WTC11 (cell line): ENCODE measurements at regions not wholly inside any gene's neighbourhood (a gene's known extent, or its start where the extent isn't known, plus 50 kb on each side); places are given as distances from the start of the nearest gene placed in this dataset.
"Not testable (repeated sequence)": the region's sequence is repeated elsewhere in the genome, so short reads cannot be mapped to it uniquely, and the experiment has no call there.

Experiments
- ATAC-seq: fragments of 200-7000 bp; cut with Tn5 transposase; 2 replicates; pipeline ENCODE4 v1.10.0; 2021; ENCODE audit warnings: mild to moderate bottlenecking, moderate library complexity
- CTCF ChIA-PET: fragments of 300-600 bp; sonication (Branson Sonifier 250); formaldehyde crosslinking; loops from one replicate; lab custom pipeline; 2021; ENCODE audit warnings: antibody characterized with exemption; lab: Charles Lee
- POLR2A ChIA-PET: fragments of 350-600 bp; sonication (Branson Sonifier 250); formaldehyde crosslinking; loops from one replicate; lab custom pipeline; 2021; ENCODE audit warnings: antibody characterized with exemption; lab: Charles Lee
- DNase-seq: peaks from one replicate; pipeline ENCODE4 v3.0.0; 2021; ENCODE audit warnings: low spot score
- H3K27ac Mint-ChIP-seq: 2 replicates; pipeline ENCODE4 v1.8.0; 2021; ENCODE audit warnings: mixed read lengths
- H3K27me3 Mint-ChIP-seq: 2 replicates; pipeline ENCODE4 v1.8.0; 2021; ENCODE audit warnings: low read depth, mild to moderate bottlenecking, moderate library complexity, mixed read lengths
- H3K36me3 Mint-ChIP-seq: 2 replicates; pipeline ENCODE4 v1.8.0; 2021; ENCODE audit warnings: mixed read lengths
- H3K4me1 Mint-ChIP-seq: 2 replicates; pipeline ENCODE4 v1.8.0; 2022; ENCODE audit warnings: mixed read lengths
- H3K4me3 Mint-ChIP-seq: 2 replicates; pipeline ENCODE4 v1.8.0; 2021; ENCODE audit warnings: mild to moderate bottlenecking, moderate library complexity, mixed read lengths
- H3K9me3 Mint-ChIP-seq: 2 replicates; pipeline ENCODE4 v1.8.0; 2021; ENCODE audit warnings: mixed read lengths
- CREB1 ChIP-seq: sonication (generic); formaldehyde crosslinking; IDR thresholded peaks from 2 replicates; pipeline ENCODE4 v1.8.0; 2023; ENCODE audit warnings: mild to moderate bottlenecking, missing genetic modification reagents
- E2F4 ChIP-seq: sonication (generic); formaldehyde crosslinking; IDR thresholded peaks from 2 replicates; pipeline ENCODE4 v1.8.1; 2022; ENCODE audit warnings: low read depth, mild to moderate bottlenecking, moderate library complexity, missing genetic modification reagents, borderline replicate concordance
- E2F5 ChIP-seq: sonication (generic); formaldehyde crosslinking; IDR thresholded peaks from 2 replicates; pipeline ENCODE4 v1.8.1; 2022; ENCODE audit warnings: mild to moderate bottlenecking, moderate library complexity, missing genetic modification reagents
- ELF4 ChIP-seq: sonication (generic); formaldehyde crosslinking; IDR thresholded peaks from 2 replicates; pipeline ENCODE4 v1.8.1; 2022; ENCODE audit warnings: low read depth, mild to moderate bottlenecking, moderate library complexity, missing genetic modification reagents
- ETV6 ChIP-seq: sonication (generic); formaldehyde crosslinking; IDR thresholded peaks from 2 replicates; pipeline ENCODE4 v1.8.1; 2022; ENCODE audit warnings: mild to moderate bottlenecking, missing genetic modification reagents
- GTF2I ChIP-seq: fragments of 250-450 bp; sonication (Bioruptor Pico); conservative IDR thresholded peaks from 2 replicates; pipeline ENCODE4 v1.4.0; 2021; ENCODE audit warnings: mild to moderate bottlenecking
- HMGA2 ChIP-seq: fragments of 250-450 bp; sonication (Bioruptor Pico); IDR thresholded peaks from 2 replicates; pipeline ENCODE4 v1.4.0; 2021; ENCODE audit warnings: mild to moderate bottlenecking, moderate library complexity
- OVOL2 ChIP-seq: fragments of 250-450 bp; sonication (Bioruptor Pico); IDR thresholded peaks from 2 replicates; pipeline ENCODE4 v1.9.0; 2021; ENCODE audit warnings: mild to moderate bottlenecking, borderline replicate concordance
- PRDM15 ChIP-seq: sonication (generic); formaldehyde crosslinking; IDR thresholded peaks from 2 replicates; pipeline ENCODE4 v1.8.0; 2022; ENCODE audit warnings: missing genetic modification reagents
- PREB ChIP-seq: sonication (generic); formaldehyde crosslinking; IDR thresholded peaks from 2 replicates; pipeline ENCODE4 v1.8.1; 2022; ENCODE audit warnings: mild to moderate bottlenecking, missing genetic modification reagents, moderate library complexity, borderline replicate concordance
- PRRX2 ChIP-seq: fragments of 250-450 bp; sonication (Bioruptor Pico); IDR thresholded peaks from 2 replicates; pipeline ENCODE4 v1.8.0; 2021; ENCODE audit warnings: mild to moderate bottlenecking
- SMAD3 ChIP-seq: sonication (generic); formaldehyde crosslinking; IDR thresholded peaks from 2 replicates; pipeline ENCODE4 v1.8.0; 2022; ENCODE audit warnings: missing genetic modification reagents, mild to moderate bottlenecking, borderline replicate concordance
- SMAD4 ChIP-seq: sonication (generic); formaldehyde crosslinking; IDR thresholded peaks from 2 replicates; pipeline ENCODE4 v1.8.0; 2022; ENCODE audit warnings: mild to moderate bottlenecking, missing genetic modification reagents
- USF1 ChIP-seq: sonication (generic); formaldehyde crosslinking; IDR thresholded peaks from 2 replicates; pipeline ENCODE4 v1.8.0; 2022; ENCODE audit warnings: mild to moderate bottlenecking, missing genetic modification reagents
- USF2 ChIP-seq: sonication (generic); formaldehyde crosslinking; IDR thresholded peaks from 2 replicates; pipeline ENCODE4 v1.8.1; 2023; ENCODE audit warnings: mild to moderate bottlenecking, missing genetic modification reagents, moderate library complexity
- ZBTB43 ChIP-seq: sonication (generic); formaldehyde crosslinking; IDR thresholded peaks from 2 replicates; pipeline ENCODE4 v1.8.1; 2023; ENCODE audit warnings: mild to moderate bottlenecking, missing genetic modification reagents
- ZNF138 ChIP-seq: sonication (generic); formaldehyde crosslinking; conservative IDR thresholded peaks from 2 replicates; pipeline ENCODE4 v1.8.1; 2022; ENCODE audit warnings: mild to moderate bottlenecking, moderate library complexity, missing genetic modification reagents
- ZNF281 ChIP-seq: sonication (generic); formaldehyde crosslinking; IDR thresholded peaks from 2 replicates; pipeline ENCODE4 v1.8.0; 2023; ENCODE audit warnings: mild to moderate bottlenecking, missing genetic modification reagents

- DNase-seq, H3K4me3 Mint-ChIP-seq, POLR2A ChIA-PET, ATAC-seq, H3K27ac Mint-ChIP-seq, H3K27me3 Mint-ChIP-seq, CTCF ChIA-PET, H3K4me1 Mint-ChIP-seq: not testable (repeated sequence)
- H3K36me3 Mint-ChIP-seq = peaks cover 15% of the 10 kb centered on the region
- H3K9me3 Mint-ChIP-seq = peaks cover 26% of the 10 kb centered on the region
Observed at GRCh38 chr11:24274214-24274781, 222.6 kb upstream of the LUZP2 start.

GRCh38 chr11:24286238-24286637, 210.6 kb upstream of the LUZP2 start:
- H3K4me3 Mint-ChIP-seq = no peak overlapping the region
- no peak for TF ChIP-seq PRDM15
- TF ChIP-seq ETV6 (CRISPR knock-in tag) = no peak
- TF ChIP-seq ZNF138 (CRISPR knock-in tag) = no peak
- TF ChIP-seq OVOL2 (CRISPR knock-in tag) = no peak
- TF ChIP-seq PRRX2 = no peak
- no peak for TF ChIP-seq USF1 (CRISPR knock-in tag)
- TF ChIP-seq GTF2I (CRISPR knock-in tag) = no peak
- no peak for TF ChIP-seq HMGA2 (CRISPR knock-in tag)
- TF ChIP-seq E2F5 (CRISPR knock-in tag) = no peak
- no peak for TF ChIP-seq PREB (CRISPR knock-in tag)
- TF ChIP-seq SMAD4 (CRISPR knock-in tag) = no peak
- no peak for TF ChIP-seq E2F4 (CRISPR knock-in tag)
- no peak for TF ChIP-seq ELF4 (CRISPR knock-in tag)
- TF ChIP-seq USF2 (CRISPR knock-in tag) = no peak
- no peak for TF ChIP-seq ZNF281 (CRISPR knock-in tag)
- no peak for TF ChIP-seq CREB1 (CRISPR knock-in tag)
- no peak for TF ChIP-seq ZBTB43 (CRISPR knock-in tag)
- TF ChIP-seq SMAD3 (CRISPR knock-in tag) = no peak

More at GRCh38 chr11:24286238-24286637, 210.6 kb upstream of the LUZP2 start:
- CTCF ChIA-PET = no interaction called here
- Mint-ChIP-seq H3K36me3 (0 out of 2 replicates have a peak, but pooled peaks cover 3% of the 10 kb centered on the region), H3K9me3 (peaks cover 34% of the 10 kb centered on the region), H3K4me1 (no peaks in the 10 kb centered on the region), H3K27me3 (no peaks in the 10 kb centered on the region), H3K27ac (no peak overlapping the region)
- ATAC-seq = no peak
- no peak for DNase-seq
- POLR2A ChIA-PET = no interaction called here
